ENCODE measurements at regions not wholly inside any gene's neighbourhood (a gene's known extent, or its start where the extent isn't known, plus 50 kb on each side); places are given as distances from the start of the nearest gene placed in this dataset.
A peak's percentile ranks its signal among the peaks of the same experiment; 100 is the strongest.
"Not testable (repeated sequence)": the region's sequence is repeated elsewhere in the genome, so short reads cannot be mapped to it uniquely, and the experiment has no call there.

DNA sequence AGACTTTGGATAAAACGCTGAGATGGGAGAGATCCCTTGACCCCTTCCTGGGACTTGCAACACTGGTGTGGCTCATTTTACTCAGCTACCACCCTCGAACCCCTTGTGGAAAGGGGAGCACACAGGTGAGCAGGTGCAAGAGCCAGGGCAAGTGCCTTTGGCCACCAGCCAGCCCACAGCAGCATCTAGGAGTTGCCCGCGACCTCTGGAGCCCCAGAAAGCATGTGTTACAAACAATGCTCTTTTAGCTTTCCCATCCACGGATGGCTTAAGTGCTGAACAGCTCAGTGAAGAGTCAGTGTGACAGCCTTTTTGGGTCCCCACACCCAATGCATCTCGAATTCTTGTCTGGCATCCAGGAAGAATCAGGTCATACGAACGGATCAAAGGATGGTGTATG is 197.8 kb downstream of the MEMO1 start:
- DNase-seq (ENCODE audit: low spot score): no peak

GRCh38 chr2:31812051-31812798 is 198.6 kb downstream of the MEMO1 start:
- DNase-seq (ENCODE audit: low spot score): peak; percentile 8

GRCh38 chr2:31811482-31811881 is 199.3 kb downstream of the MEMO1 start:
- DNase-seq (ENCODE audit: low spot score): no peak

- no peak for DNase-seq (ENCODE audit: low spot score)
Observed at GRCh38 chr2:31810200-31810917, 200.4 kb downstream of the MEMO1 start.

DNA sequence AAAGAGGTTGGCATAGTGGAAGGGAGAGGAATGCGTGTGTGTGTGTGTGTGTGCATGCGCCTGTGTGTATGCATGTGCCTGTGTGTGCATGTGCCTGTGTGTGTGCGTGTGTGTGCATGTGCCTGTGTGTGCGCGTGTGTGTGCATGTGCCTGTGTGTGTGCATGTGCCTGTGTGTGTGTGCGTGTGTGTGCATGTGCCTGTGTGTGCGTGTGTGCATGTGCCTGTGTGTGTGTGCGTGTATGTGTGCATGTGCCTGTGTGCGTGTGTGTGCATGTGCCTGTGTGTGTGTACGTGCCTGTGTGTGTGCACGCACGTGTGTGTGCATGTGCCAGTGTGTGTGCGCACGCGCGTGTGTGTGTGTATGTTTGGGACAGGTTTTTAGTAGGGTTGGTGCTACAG is 205.1 kb downstream of the MEMO1 start:
- DNase-seq (ENCODE audit: low spot score): no peak

- not testable (repeated sequence) for DNase-seq (ENCODE audit: low spot score)
Observed at GRCh38 chr2:31803481-31804153, 207.2 kb downstream of the MEMO1 start.

DNA sequence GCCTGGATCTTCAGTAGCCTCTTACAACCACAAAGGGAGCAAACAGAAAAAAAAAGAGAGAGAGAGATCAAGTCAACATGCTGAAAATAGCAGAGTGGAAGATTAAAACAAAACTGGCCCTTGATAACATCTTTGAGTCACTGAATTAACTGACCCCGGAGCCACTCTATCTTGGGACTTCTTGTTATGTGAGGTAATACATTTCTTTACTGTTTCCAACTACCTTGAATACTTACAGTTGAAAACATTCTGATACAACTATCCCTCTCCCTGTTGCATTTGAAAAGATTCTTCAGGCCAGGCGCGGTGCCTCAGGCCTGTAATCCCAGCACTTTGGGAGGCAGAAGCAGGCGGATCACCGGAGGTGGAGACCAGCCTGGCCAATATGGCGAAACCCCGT is 208.1 kb downstream of the MEMO1 start:
- no peak for DNase-seq (ENCODE audit: low spot score)

DNA sequence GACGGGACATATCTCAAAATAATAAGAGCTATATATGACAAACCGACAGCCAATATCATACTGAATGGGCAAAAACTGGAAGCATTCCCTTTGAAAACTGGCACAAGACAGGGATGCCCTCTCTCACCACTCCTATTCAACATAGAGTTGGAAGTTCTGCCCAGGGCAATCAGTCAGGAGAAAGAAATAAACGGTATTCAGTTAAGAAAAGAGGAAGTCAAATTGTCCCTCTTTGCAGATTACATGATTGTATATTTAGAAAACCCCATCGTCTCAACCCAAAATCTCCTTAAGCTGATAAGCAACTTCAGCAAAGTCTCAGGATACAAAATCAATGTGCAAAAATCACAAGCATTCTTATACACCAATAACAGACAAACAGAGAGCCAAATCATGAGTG is 211.5 kb downstream of the MEMO1 start:
- DNase-seq (ENCODE audit: low spot score): not testable (repeated sequence)

GRCh38 chr2:31788273-31788672 is 207.5 kb upstream of the SRD5A2 start:
- DNase-seq (ENCODE audit: low spot score): no peak

DNA sequence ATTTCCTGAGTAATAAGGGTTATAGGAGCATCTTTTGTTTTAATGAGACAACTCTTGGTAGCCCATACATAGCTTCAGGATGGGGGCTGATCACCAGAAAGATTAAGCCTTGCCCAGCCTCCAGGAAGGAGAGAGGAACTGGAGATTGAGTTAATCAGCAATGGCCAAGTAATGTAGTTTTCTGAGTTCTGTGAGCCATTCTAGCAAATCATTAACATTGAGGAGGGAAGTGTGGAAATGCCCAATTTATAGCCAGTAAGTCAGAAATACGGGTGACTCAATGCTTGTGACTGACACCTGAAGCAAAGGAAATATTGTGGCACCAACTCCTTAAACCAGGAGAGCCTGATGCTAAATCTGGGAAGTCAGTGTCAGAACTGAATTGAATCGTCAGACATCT is 205.1 kb upstream of the SRD5A2 start:
- DNase-seq (ENCODE audit: low spot score): no peak

DNA sequence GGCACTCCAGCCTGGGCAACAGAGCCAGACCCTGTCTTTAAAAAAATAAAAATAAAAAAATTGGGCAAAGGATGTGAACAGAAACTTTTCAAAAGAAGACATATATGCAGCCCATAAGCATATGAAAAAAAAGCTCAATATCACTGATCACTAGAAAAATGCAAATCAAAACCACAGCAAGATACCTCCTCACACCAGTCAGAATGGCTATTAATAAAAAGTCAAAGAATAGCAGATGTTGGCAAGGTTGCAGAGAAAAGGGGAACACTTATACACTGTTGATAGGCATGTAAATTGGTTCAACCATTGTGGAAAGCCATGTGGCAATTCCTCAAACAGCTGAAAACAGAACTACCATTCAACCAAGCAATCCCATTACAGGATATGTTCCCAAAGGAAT is 204.1 kb upstream of the SRD5A2 start:
- no peak for DNase-seq (ENCODE audit: low spot score)

DNA sequence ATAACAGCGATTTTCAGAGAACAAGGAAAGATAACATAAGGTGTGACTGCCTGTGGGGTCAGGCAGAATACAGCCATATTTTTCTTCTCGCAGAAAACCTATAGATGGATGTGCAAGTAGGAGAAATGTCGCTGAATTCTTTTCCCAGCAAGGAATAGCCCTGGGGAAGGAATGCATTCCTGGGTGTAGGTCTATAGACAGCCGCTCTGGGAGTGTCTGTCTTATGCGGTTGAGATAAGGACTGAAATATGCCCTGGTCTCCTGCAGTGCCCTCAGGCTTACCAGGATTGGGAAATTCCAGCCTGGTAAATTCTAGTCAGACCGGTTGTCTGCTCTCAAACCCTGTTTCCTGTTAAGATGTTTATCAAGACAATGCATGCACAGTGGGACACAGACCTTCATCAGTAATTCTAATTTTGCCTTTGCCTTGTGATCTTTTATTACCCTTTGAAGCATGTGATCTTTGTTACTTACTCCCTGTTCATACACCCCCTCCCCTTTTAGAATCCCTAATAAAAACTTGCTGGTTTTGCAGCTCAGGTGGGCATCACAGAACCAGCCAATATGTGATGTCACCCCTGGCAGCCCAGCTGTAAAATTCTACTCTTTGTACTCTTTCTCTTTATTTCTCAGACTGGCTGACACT is 202.8 kb upstream of the SRD5A2 start:
- DNase-seq (ENCODE audit: low spot score): not testable (repeated sequence)

- no peak for DNase-seq (ENCODE audit: low spot score)
Observed at GRCh38 chr2:31778153-31778552, 197.4 kb upstream of the SRD5A2 start.

GRCh38 chr2:31770741-31771140 is 190.0 kb upstream of the SRD5A2 start:
- DNase-seq (ENCODE audit: low spot score): no peak

- DNase-seq (ENCODE audit: low spot score): no peak
Observed at GRCh38 chr2:31765078-31765945, 184.6 kb upstream of the SRD5A2 start.

DNA sequence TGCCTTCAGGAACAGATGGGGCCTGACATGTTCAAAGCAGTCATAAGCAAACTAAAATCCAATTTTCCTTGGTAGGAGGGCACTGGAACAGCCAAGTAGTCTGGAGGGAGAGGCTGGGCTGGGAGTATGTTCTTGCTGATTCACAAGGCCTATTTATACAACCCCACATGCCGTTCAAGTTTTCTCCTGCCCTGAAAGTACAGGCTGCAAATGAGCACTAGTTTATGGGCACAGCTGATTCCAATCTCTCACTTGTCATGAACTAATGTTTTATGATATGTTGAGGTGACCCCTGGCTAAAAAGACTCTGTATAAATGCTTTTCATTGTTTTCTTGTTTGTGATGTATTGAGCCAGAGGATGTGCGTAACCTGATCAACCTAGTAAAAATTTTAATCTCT is 183.4 kb upstream of the SRD5A2 start:
- no peak for DNase-seq (ENCODE audit: low spot score)

GRCh38 chr2:31762085-31762484 is 181.3 kb upstream of the SRD5A2 start:
- DNase-seq (ENCODE audit: low spot score): no peak

DNA sequence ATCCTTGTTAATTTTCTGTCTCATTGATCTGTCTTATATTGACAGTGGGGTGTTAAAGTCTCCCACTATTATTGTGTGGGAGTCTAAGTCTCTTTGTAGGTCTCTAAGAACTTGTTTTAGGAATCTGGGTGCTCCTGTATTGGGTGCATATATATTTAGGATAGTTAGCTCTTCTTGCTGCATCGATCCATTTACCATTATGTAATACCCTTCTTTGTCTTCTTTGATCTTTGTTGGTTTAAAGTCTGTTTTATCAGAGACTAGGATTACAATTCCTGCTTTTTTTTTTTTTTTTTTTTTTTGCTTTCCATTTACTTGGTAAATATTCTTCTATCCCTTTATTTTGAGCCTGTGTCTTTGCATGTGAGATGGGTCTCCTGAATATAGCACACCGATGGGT is 176.6 kb upstream of the SRD5A2 start:
- DNase-seq (ENCODE audit: low spot score): not testable (repeated sequence)

DNA sequence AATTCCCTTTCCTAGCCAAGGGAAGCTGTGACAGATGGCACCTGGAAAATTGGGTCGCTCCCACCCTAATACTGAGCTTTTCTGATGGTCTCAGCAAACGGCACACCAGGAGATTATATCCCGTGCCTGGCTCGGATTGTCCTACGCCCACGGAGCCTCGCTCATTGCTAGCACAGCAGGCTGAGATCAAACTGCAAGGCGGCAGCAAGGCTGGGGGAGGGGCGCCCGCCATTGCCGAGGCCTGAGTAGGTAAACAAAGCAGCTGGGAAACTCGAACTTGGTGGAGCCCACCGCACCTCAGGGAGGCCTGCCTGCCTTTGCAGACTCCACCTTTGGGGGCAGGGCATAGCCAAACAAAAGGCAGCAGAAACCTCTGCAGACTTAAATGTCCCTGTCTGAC is 168.0 kb upstream of the SRD5A2 start:
- DNase-seq (ENCODE audit: low spot score): not testable (repeated sequence)

GRCh38 chr2:31748041-31748440 is 167.3 kb upstream of the SRD5A2 start:
- no peak for DNase-seq (ENCODE audit: low spot score)

- DNase-seq (ENCODE audit: low spot score): no peak
Observed at GRCh38 chr2:31739161-31739560, 158.4 kb upstream of the SRD5A2 start.
